K562 (cell line): ENCODE measurements at regions not wholly inside any gene's neighbourhood (a gene's known extent, or its start where the extent isn't known, plus 50 kb on each side); places are given as distances from the start of the nearest gene placed in this dataset.

Experiments used
- CTCF ChIP-seq, 3 experiments: IDR thresholded peaks in 2 of 3; conservative IDR thresholded peaks in 1 of 3; 2 replicates each; pipeline ENCODE4 v1.5.1; 2011 to 2012; ENCODE audit warnings: low read length in 3 of 3, mild to moderate bottlenecking in 3 of 3, control low read depth in 2 of 3, improper control_type of control experiment in 1 of 3, inconsistent platforms in 1 of 3, low read depth in 1 of 3, mixed read lengths in 1 of 3, moderate library complexity in 1 of 3; ENCODE audit not compliant: insufficient read depth in 2 of 3
- MXI1 ChIP-seq: IDR thresholded peaks from 2 replicates; pipeline ENCODE4 v1.6.1; 2011; ENCODE audit warnings: low read depth, mild to moderate bottlenecking, improper control_type of control experiment, low read length
- NRF1 ChIP-seq, 2 experiments: fragments of 450-650 bp; IDR thresholded peaks in 1 of 2; conservative IDR thresholded peaks in 1 of 2; 2 replicates each; pipeline ENCODE4 v1.6.1; 2014; ENCODE audit warnings: mild to moderate bottlenecking in 2 of 2
- POLR2A ChIP-seq: fragments of 450-650 bp; conservative IDR thresholded peaks from 2 replicates; pipeline ENCODE4 v1.6.1; 2016
- SPI1 ChIP-seq: IDR thresholded peaks from 2 replicates; pipeline ENCODE4 v1.6.1; 2011; ENCODE audit warnings: low read depth, low read length, control low read depth, borderline replicate concordance
- TRIM28 ChIP-seq: fragments of 450-650 bp; IDR thresholded peaks from 2 replicates; pipeline ENCODE4 v1.6.1; 2017
- ZBTB33 ChIP-seq: sonication (generic); formaldehyde crosslinking; IDR thresholded peaks from 2 replicates; pipeline ENCODE4 v1.8.1; 2023; ENCODE audit warnings: mild to moderate bottlenecking, missing genetic modification reagents
- ZBTB5 ChIP-seq: fragments of 450-650 bp; IDR thresholded peaks from 2 replicates; pipeline ENCODE4 v1.6.1; 2017; ENCODE audit warnings: antibody characterized with exemption

- no peak for TF ChIP-seq CTCF (IDR thresholded peaks at IDR 0.05 in 2 of 3, conservative IDR thresholded peaks at IDR 0.05 in 1 of 3; ENCODE audit: insufficient read depth in 2 of 3, low read depth in 1 of 3, low read length in 3 of 3)
- no peak for TF ChIP-seq SPI1
- TF ChIP-seq NRF1 (conservative IDR thresholded peaks at IDR 0.05 in 1 of 2, IDR thresholded peaks at IDR 0.05 in 1 of 2): no peak
- no peak for TF ChIP-seq ZBTB33
- no peak for TF ChIP-seq MXI1
- no peak for TF ChIP-seq TRIM28
- TF ChIP-seq ZBTB5: no peak
- no peak for TF ChIP-seq POLR2A
These were observed 202.4 kb upstream of the CDH4 start for GRCh38 chr20:61049684-61050083.
